Tongue (tissue), 1 donor: ENCODE measurements at regions not wholly inside any gene's neighbourhood (a gene's known extent, or its start where the extent isn't known, plus 50 kb on each side); places are given as distances from the start of the nearest gene placed in this dataset.

Source experiments
- DNase-seq: peaks from one replicate; pipeline ENCODE4 v3.0.0-alpha.2; 2015

GRCh38 chr4:45776146-45776545 is 347.7 kb downstream of the GABRG1 start:
- no peak for DNase-seq

GRCh38 chr4:45770958-45771357 is 352.9 kb downstream of the GABRG1 start:
- DNase-seq = no peak

GRCh38 chr4:45765521-45765920 is 358.3 kb downstream of the GABRG1 start:
- no peak for DNase-seq

GRCh38 chr4:45751877-45752530 is 371.9 kb downstream of the GABRG1 start:
- DNase-seq = no peak

GRCh38 chr4:45750721-45751120 is 373.1 kb downstream of the GABRG1 start:
- DNase-seq = no peak

- no peak for DNase-seq
Observed at GRCh38 chr4:45745741-45746140, 378.1 kb downstream of the GABRG1 start.

GRCh38 chr4:45741897-45742296 is 382.0 kb downstream of the GABRG1 start:
- DNase-seq = no peak

GRCh38 chr4:45732161-45732560 is 391.7 kb downstream of the GABRG1 start:
- no peak for DNase-seq

- DNase-seq = no peak
Observed at GRCh38 chr4:45716093-45716492, 407.8 kb downstream of the GABRG1 start.

- DNase-seq = no peak
Observed at GRCh38 chr4:45713996-45714395, 409.9 kb downstream of the GABRG1 start.

- DNase-seq = no peak
Observed at GRCh38 chr4:45701621-45702020, 422.2 kb downstream of the GABRG1 start.

- peak; percentile 3 for DNase-seq
Observed at GRCh38 chr4:45693746-45694145, 430.1 kb downstream of the GABRG1 start.

GRCh38 chr4:45692131-45692735 is 431.6 kb downstream of the GABRG1 start:
- DNase-seq = no peak

- no peak for DNase-seq
Observed at GRCh38 chr4:45688341-45688740, 435.5 kb downstream of the GABRG1 start.

- no peak for DNase-seq
Observed at GRCh38 chr4:45679411-45679810, 444.4 kb downstream of the GABRG1 start.

GRCh38 chr4:45668128-45668527 is 455.7 kb downstream of the GABRG1 start:
- DNase-seq = peak; percentile 42

- DNase-seq = peak; percentile 41
Observed at GRCh38 chr4:45663628-45664081, 460.2 kb downstream of the GABRG1 start.

- peak; percentile 94 for DNase-seq
Observed at GRCh38 chr4:45663003-45663402, 460.9 kb downstream of the GABRG1 start.

GRCh38 chr4:45661893-45662292 is 462.0 kb downstream of the GABRG1 start:
- DNase-seq = no peak

- DNase-seq = no peak
Observed at GRCh38 chr4:45650545-45650944, 473.3 kb downstream of the GABRG1 start.

- no peak for DNase-seq
Observed at GRCh38 chr4:45648846-45649245, 475.0 kb downstream of the GABRG1 start.

- no peak for DNase-seq
Observed at GRCh38 chr4:45647823-45648222, 476.0 kb downstream of the GABRG1 start.

GRCh38 chr4:45646885-45647590 is 476.8 kb downstream of the GABRG1 start:
- no peak for DNase-seq

- DNase-seq = no peak
Observed at GRCh38 chr4:45640281-45640680, 483.6 kb downstream of the GABRG1 start.
